Astrocyte of the cerebellum (primary cell): ENCODE measurements at regions not wholly inside any gene's neighbourhood (a gene's known extent, or its start where the extent isn't known, plus 50 kb on each side); places are given as distances from the start of the nearest gene placed in this dataset.

Source experiments
- DNase-seq: peaks from one replicate; pipeline ENCODE4 v3.0.0-alpha.2; 2011; ENCODE audit warnings: low read depth
- H3K4me3 ChIP-seq: 2 replicates; pipeline ENCODE4 v1.5.1; 2011; ENCODE audit warnings: mild to moderate bottlenecking, low read depth, low read length, moderate library complexity
- in situ Hi-C: cut with HindIII; loops from 2 replicates; pipeline ENCODE4 v1.10.0; 2017; ENCODE audit warnings: low sequenced_read_pairs
- TF ChIP-seq, protein P1 (sequence below): IDR thresholded peaks from 2 replicates; pipeline ENCODE4 v1.5.1; 2012; ENCODE audit warnings: low read length, low read depth, moderate library complexity, mild to moderate bottlenecking; ENCODE audit errors: missing control alignments

DNA sequence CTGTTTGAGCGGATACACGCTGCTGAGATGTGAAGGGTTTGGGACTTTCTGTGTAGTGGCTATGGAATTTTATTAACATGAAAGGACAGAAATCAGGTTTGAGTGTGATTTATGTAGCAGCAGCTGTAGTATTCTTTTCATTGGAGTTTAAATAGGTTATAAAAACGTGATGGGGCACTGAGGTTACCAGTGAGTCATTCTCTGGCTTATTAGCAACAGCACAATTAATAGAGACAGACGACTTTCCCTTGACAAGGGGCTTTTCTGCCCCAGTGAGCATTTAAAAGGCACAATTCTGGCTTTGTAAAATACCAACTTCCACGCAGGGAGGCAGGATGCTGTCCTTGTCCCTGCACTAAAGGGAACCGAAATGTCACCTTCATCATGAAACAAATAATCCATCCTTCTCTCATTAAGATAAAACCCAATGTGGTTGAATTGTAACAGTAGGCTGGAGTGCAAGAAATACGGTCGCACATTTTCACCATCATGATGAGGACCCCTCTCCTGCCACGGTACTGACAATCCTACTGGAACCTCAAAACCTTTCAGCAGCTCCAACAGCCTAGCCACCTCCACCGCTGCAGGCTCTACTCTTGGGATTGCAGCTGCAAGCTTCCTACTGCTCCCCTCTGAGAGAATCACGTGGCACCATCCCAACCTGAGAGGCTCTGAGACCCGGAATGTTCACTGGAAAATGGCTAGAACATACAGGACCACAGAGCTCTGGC lies 293.9 kb downstream of the IRX1 start:
- in situ Hi-C loops = no loop called here
- H3K4me3 ChIP-seq = no peak overlapping the region
- TF ChIP-seq, protein P1, sequence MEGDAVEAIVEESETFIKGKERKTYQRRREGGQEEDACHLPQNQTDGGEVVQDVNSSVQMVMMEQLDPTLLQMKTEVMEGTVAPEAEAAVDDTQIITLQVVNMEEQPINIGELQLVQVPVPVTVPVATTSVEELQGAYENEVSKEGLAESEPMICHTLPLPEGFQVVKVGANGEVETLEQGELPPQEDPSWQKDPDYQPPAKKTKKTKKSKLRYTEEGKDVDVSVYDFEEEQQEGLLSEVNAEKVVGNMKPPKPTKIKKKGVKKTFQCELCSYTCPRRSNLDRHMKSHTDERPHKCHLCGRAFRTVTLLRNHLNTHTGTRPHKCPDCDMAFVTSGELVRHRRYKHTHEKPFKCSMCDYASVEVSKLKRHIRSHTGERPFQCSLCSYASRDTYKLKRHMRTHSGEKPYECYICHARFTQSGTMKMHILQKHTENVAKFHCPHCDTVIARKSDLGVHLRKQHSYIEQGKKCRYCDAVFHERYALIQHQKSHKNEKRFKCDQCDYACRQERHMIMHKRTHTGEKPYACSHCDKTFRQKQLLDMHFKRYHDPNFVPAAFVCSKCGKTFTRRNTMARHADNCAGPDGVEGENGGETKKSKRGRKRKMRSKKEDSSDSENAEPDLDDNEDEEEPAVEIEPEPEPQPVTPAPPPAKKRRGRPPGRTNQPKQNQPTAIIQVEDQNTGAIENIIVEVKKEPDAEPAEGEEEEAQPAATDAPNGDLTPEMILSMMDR = no peak
- DNase-seq = no peak

- in situ Hi-C loops = no loop called here
- H3K4me3 ChIP-seq = no peak overlapping the region
- no peak for DNase-seq
- TF ChIP-seq, protein P1 = no peak
Observed at GRCh38 chr5:3891113-3891512, 295.5 kb downstream of the IRX1 start.

DNA sequence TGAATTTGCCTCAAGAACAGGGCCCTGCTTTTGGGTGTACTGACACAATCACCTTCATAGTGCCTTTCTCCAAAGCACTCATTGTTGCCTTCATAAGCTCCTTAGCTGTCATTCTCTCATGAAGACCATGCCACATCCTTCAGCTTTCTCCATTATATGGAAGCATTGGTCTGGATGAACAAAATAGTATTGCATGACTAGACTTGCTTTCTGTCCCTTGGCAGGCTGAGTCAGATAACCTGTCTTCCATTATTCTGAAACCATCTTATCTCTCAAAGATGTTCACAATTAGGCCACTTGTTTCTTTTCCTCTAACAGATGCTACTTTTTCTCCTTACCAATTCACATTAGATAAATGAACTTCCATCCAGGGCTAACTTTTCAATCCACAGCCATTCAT lies 297.9 kb downstream of the IRX1 start:
- H3K4me3 ChIP-seq = no peak overlapping the region
- TF ChIP-seq, protein P1 = no peak
- no peak for DNase-seq
- in situ Hi-C loops = no loop called here

GRCh38 chr5:3893975-3894374 lies 298.3 kb downstream of the IRX1 start:
- DNase-seq = no peak

GRCh38 chr5:3896098-3896497 lies 300.5 kb downstream of the IRX1 start:
- no peak for DNase-seq
- in situ Hi-C loops = no loop called here

More at GRCh38 chr5:3893975-3894374, 298.3 kb downstream of the IRX1 start:
- TF ChIP-seq, protein P1 = no peak
- in situ Hi-C loops = no loop called here
- no peak overlapping the region for H3K4me3 ChIP-seq

DNA sequence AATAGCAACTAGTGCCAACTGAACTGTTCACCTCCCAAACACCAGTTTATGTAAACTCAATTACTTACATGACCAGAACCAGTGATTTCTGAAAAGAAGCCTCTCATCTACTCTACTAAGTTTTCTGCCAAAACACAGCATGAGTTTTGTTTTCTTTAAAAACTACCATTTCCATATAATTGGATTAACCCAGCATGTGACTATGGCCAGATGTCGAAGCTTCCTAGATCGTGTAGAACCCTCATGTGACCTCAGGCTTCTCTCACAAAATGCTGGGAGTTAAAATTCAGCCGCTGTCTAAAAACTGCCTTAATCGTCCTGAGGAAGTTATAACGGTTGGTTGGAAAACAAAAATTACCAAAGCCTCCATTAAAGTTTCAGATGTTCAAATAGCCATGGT lies 303.5 kb downstream of the IRX1 start:
- in situ Hi-C loops = no loop called here
- no peak overlapping the region for H3K4me3 ChIP-seq
- TF ChIP-seq, protein P1 = no peak
- no peak for DNase-seq

More at GRCh38 chr5:3896098-3896497, 300.5 kb downstream of the IRX1 start:
- H3K4me3 ChIP-seq = no peak overlapping the region
- TF ChIP-seq, protein P1 = no peak
